Mesenchymal stem cell (in vitro differentiated cells and primary cell): ENCODE measurements at regions not wholly inside any gene's neighbourhood (a gene's known extent, or its start where the extent isn't known, plus 50 kb on each side); places are given as distances from the start of the nearest gene placed in this dataset.

Experiments used
- DNase-seq: peaks from one replicate; pipeline ENCODE4 v3.0.0-alpha.2; 2013
- H2AFZ ChIP-seq: one replicate; pipeline ENCODE4 v1.6.1; 2013; ENCODE audit warnings: low read depth, mild to moderate bottlenecking, control low read depth, inconsistent platforms, low read length, moderate library complexity
- H2AK5ac ChIP-seq: 2 replicates; pipeline ENCODE4 v1.6.1; 2013; ENCODE audit warnings: low read length, moderate library complexity, mild to moderate bottlenecking, inconsistent platforms; ENCODE audit not compliant: severe bottlenecking
- H2BK120ac ChIP-seq: one replicate; pipeline ENCODE4 v1.6.1; 2013; ENCODE audit warnings: low read depth, mild to moderate bottlenecking, inconsistent platforms, low read length, moderate library complexity
- H2BK12ac ChIP-seq, 2 experiments: one replicate each; pipeline ENCODE4 v1.6.1; 2013; ENCODE audit warnings: inconsistent platforms in 2 of 2, low read length in 2 of 2, mild to moderate bottlenecking in 2 of 2, moderate library complexity in 2 of 2, control low read depth in 1 of 2
- H2BK15ac ChIP-seq: one replicate; pipeline ENCODE4 v1.6.1; 2013; ENCODE audit warnings: mild to moderate bottlenecking, low read depth, inconsistent platforms; ENCODE audit not compliant: poor library complexity, severe bottlenecking
- H2BK5ac ChIP-seq: 2 replicates; pipeline ENCODE4 v1.6.1; 2013; ENCODE audit warnings: low read depth, mild to moderate bottlenecking, low read length, control low read depth, inconsistent platforms; ENCODE audit not compliant: poor library complexity, severe bottlenecking
- H3K14ac ChIP-seq, 2 experiments: one replicate each; pipeline ENCODE4 v1.6.1; 2013; ENCODE audit warnings: inconsistent platforms in 2 of 2, low read length in 2 of 2, control low read depth in 1 of 2, mild to moderate bottlenecking in 1 of 2, moderate library complexity in 1 of 2
- H3K18ac ChIP-seq, 2 experiments: one replicate each; pipeline ENCODE4 v1.6.1; 2013; ENCODE audit warnings: inconsistent platforms in 2 of 2, low read length in 2 of 2, control low read depth in 1 of 2, low read depth in 1 of 2, mild to moderate bottlenecking in 1 of 2
- H3K23ac ChIP-seq, 2 experiments: one replicate each; pipeline ENCODE4 v1.6.1; 2013; ENCODE audit warnings: inconsistent platforms in 2 of 2, low read length in 2 of 2, mild to moderate bottlenecking in 2 of 2, moderate library complexity in 2 of 2, control low read depth in 1 of 2
- H3K27ac ChIP-seq: 2 replicates; pipeline ENCODE4 v1.5.1; 2013; ENCODE audit warnings: mild to moderate bottlenecking, moderate library complexity, low read length, control low read depth, inconsistent platforms; ENCODE audit not compliant: poor library complexity, severe bottlenecking
- H3K27me3 ChIP-seq, 2 experiments: 2 replicates each; pipeline versions ENCODE4 v1.6.1 to v1.7.0; 2013; ENCODE audit warnings: low read length in 2 of 2, mild to moderate bottlenecking in 2 of 2, moderate library complexity in 2 of 2, control low read depth in 1 of 2, inconsistent platforms in 1 of 2; ENCODE audit not compliant: control insufficient read depth in 1 of 2, insufficient read depth in 1 of 2
- H3K36me3 ChIP-seq, 2 experiments: 2 replicates each; pipeline versions ENCODE4 v1.6.1 to v1.7.0; 2013; ENCODE audit warnings: low read length in 2 of 2, control low read depth in 1 of 2, inconsistent platforms in 1 of 2, low read depth in 1 of 2, mild to moderate bottlenecking in 1 of 2; ENCODE audit not compliant: insufficient read depth in 2 of 2, control insufficient read depth in 1 of 2
- H3K4ac ChIP-seq, 2 experiments: one replicate each; pipeline ENCODE4 v1.6.1; 2013; ENCODE audit warnings: inconsistent platforms in 2 of 2, low read length in 2 of 2, mild to moderate bottlenecking in 2 of 2, moderate library complexity in 2 of 2, control low read depth in 1 of 2, low read depth in 1 of 2
- H3K4me1 ChIP-seq: 2 replicates; pipeline ENCODE4 v1.6.1; 2013; ENCODE audit warnings: low read depth, low read length, control low read depth; ENCODE audit not compliant: control insufficient read depth, insufficient read depth
- H3K4me2 ChIP-seq: 2 replicates; pipeline ENCODE4 v1.6.1; 2013; ENCODE audit warnings: low read length, mild to moderate bottlenecking, inconsistent platforms; ENCODE audit not compliant: poor library complexity, severe bottlenecking
- H3K4me3 ChIP-seq, 2 experiments: 2 replicates each; pipeline versions ENCODE4 v1.5.1 to v1.7.0; 2013; ENCODE audit warnings: low read length in 2 of 2, mild to moderate bottlenecking in 2 of 2, control low read depth in 1 of 2, low read depth in 1 of 2; ENCODE audit not compliant: insufficient read depth in 1 of 2
- H3K79me1 ChIP-seq: replicated peaks from 2 replicates; pipeline ENCODE4 v1.6.1; 2013; ENCODE audit warnings: mild to moderate bottlenecking, control low read depth, low read length, inconsistent platforms; ENCODE audit not compliant: poor library complexity, severe bottlenecking
- H3K9ac ChIP-seq: 2 replicates; pipeline ENCODE4 v1.7.0; 2013; ENCODE audit warnings: mild to moderate bottlenecking, low read length, moderate library complexity
- H3K9me3 ChIP-seq: 2 replicates; pipeline ENCODE4 v1.7.0; 2013; ENCODE audit warnings: mild to moderate bottlenecking, low read length; ENCODE audit not compliant: control insufficient read depth
- H4K8ac ChIP-seq: one replicate; pipeline ENCODE4 v1.6.1; 2013; ENCODE audit warnings: inconsistent platforms, mild to moderate bottlenecking, low read length, moderate library complexity
- H4K91ac ChIP-seq: one replicate; pipeline ENCODE4 v1.6.1; 2013; ENCODE audit warnings: mild to moderate bottlenecking, low read length, inconsistent platforms
- whole genome bisulfite sequencing: methylation state at CpG from one replicate; pipeline ENCODE4 v1.1.7; 2013; ENCODE audit warnings: mixed read lengths; 5-methylcytosine and 5-hydroxymethylcytosine counted together

DNA sequence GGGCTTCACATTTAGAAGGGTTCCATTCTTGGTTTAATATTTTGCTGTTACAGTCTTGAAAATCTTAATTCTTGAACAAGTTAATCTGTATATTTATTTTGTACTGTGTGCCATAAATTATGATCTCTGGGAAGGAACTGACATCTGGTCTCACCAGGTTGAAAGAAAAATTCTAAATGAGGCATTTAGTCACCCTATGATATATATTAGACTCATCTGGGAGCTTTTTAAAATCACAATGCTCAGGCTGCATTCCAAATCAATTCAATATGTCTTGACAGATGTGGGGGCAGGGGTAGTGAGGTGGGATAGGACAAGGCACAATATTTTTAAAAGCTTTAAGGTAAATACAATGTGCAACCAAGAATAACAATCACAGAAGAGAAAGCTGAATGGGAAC is 569.2 kb downstream of the PRR16 start:
- no peak overlapping the region for H2AK5ac ChIP-seq
- no peak overlapping the region for H3K4me2 ChIP-seq
- H3K9me3 ChIP-seq, result no peaks in the 10 kb centered on the region
- H2AFZ ChIP-seq, result no peak overlapping the region
- no peak overlapping the region for H2BK120ac ChIP-seq
- no peaks in the 10 kb centered on the region for H3K79me1 ChIP-seq
- no peaks in the 10 kb centered on the region for H3K36me3 ChIP-seq
- no peak overlapping the region for H4K8ac ChIP-seq
- no peak overlapping the region for H2BK12ac ChIP-seq
- no peak overlapping the region for H3K18ac ChIP-seq
- no peaks in the 10 kb centered on the region for H3K27me3 ChIP-seq
- H3K27ac ChIP-seq, result no peak overlapping the region
- no peak overlapping the region for H2BK15ac ChIP-seq
- H3K14ac ChIP-seq, result no peak overlapping the region
- no peak overlapping the region for H3K4ac ChIP-seq
- no peak for DNase-seq
- H3K23ac ChIP-seq, result no peak overlapping the region
- H3K4me3 ChIP-seq, result no peak overlapping the region
- H3K9ac ChIP-seq, result no peak overlapping the region
- H3K4me1 ChIP-seq, result no peaks in the 10 kb centered on the region
- H2BK5ac ChIP-seq, result no peak overlapping the region
- no peak overlapping the region for H4K91ac ChIP-seq

DNA sequence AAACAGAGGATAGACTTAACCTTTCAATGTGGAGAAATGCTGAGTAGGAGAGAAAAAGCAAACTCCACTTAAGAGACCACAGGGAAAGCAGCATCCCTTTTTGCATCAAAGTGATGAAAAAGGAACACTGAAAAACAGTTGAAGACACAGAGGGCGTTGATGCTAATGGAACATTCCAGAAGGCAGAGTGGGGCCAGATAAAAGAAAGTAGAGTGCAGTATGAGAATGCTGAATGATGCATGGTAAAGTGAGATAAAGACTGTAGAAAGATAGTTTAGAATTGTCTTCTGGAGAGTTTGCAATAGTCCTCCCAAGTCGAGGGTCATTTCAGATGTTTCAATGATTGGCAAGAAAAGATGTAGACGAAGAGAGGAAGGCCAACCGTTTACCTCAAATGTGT is 574.3 kb downstream of the PRR16 start:
- H2AFZ ChIP-seq, result no peak overlapping the region
- no peak overlapping the region for H2BK12ac ChIP-seq
- no peaks in the 10 kb centered on the region for H3K4me1 ChIP-seq
- H3K9me3 ChIP-seq, result no peaks in the 10 kb centered on the region
- H3K4me2 ChIP-seq, result no peak overlapping the region
- no peaks in the 10 kb centered on the region for H3K36me3 ChIP-seq
- no peak overlapping the region for H3K27ac ChIP-seq
- H3K23ac ChIP-seq, result no peak overlapping the region
- no peak overlapping the region for H3K9ac ChIP-seq
- no peak overlapping the region for H4K8ac ChIP-seq
- no peak overlapping the region for H3K4ac ChIP-seq
- no peak overlapping the region for H3K14ac ChIP-seq
- H2BK15ac ChIP-seq, result no peak overlapping the region
- no peak overlapping the region for H2BK5ac ChIP-seq
- H3K79me1 ChIP-seq, result no peaks in the 10 kb centered on the region
- H2BK120ac ChIP-seq, result no peak overlapping the region
- H3K27me3 ChIP-seq, result no peaks in the 10 kb centered on the region
- no peak for DNase-seq
- no peak overlapping the region for H4K91ac ChIP-seq
- H3K4me3 ChIP-seq, result no peak overlapping the region
- no peak overlapping the region for H3K18ac ChIP-seq
- 57% methylated on average over 4 of the region's 4 CpGs for WGBS
- no peak overlapping the region for H2AK5ac ChIP-seq

DNA sequence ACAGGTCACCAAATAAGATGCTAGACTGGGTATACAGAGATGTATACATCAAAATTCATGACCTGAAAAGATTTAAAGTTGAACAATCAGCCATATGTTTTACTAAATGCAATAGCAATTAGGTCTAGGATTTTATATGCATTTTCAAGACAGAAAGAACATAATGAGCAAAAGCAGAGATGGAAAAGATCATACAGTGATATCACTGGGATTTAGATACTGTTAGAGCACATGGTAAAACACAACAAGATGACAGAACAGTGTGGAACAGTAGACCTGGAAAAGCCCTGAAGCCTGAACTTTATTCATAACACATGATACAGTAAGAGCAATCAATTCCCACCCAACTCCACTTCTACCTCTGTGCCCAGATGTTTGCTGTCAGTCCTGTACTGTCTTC is 585.9 kb downstream of the PRR16 start:
- H4K91ac ChIP-seq, result no peak overlapping the region
- no peak overlapping the region for H2BK15ac ChIP-seq
- no peak overlapping the region for H2BK5ac ChIP-seq
- H3K23ac ChIP-seq, result no peak overlapping the region
- H2BK120ac ChIP-seq, result no peak overlapping the region
- H3K4ac ChIP-seq, result no peak overlapping the region
- H3K27me3 ChIP-seq, result no peaks in the 10 kb centered on the region
- no peak overlapping the region for H3K18ac ChIP-seq
- no peaks in the 10 kb centered on the region for H3K9me3 ChIP-seq
- H3K27ac ChIP-seq, result no peak overlapping the region
- no peak overlapping the region for H2BK12ac ChIP-seq
- H3K4me2 ChIP-seq, result no peak overlapping the region
- no peaks in the 10 kb centered on the region for H3K79me1 ChIP-seq
- H3K36me3 ChIP-seq, result no peaks in the 10 kb centered on the region
- no peak overlapping the region for H4K8ac ChIP-seq
- no peak overlapping the region for H3K14ac ChIP-seq
- H3K9ac ChIP-seq, result no peak overlapping the region
- H2AK5ac ChIP-seq, result no peak overlapping the region
- H3K4me3 ChIP-seq, result no peak overlapping the region
- no peak overlapping the region for H2AFZ ChIP-seq
- DNase-seq, result no peak
- H3K4me1 ChIP-seq, result no peaks in the 10 kb centered on the region

GRCh38 chr5:121053055-121053985 is 589.2 kb downstream of the PRR16 start:
- H3K27ac ChIP-seq, result no peak overlapping the region
- no peak overlapping the region for H2BK12ac ChIP-seq
- DNase-seq, result peak; percentile 40
- no peak overlapping the region for H3K23ac ChIP-seq
- H3K9me3 ChIP-seq, result no peaks in the 10 kb centered on the region
- 63% methylated on average over 3 of the region's 5 CpGs for WGBS
- H2BK120ac ChIP-seq, result no peak overlapping the region
- no peak overlapping the region for H2AK5ac ChIP-seq
- H3K14ac ChIP-seq, result no peak overlapping the region
- H3K79me1 ChIP-seq, result no peaks in the 10 kb centered on the region
- no peaks in the 10 kb centered on the region for H3K4me1 ChIP-seq
- H2AFZ ChIP-seq, result no peak overlapping the region
- H3K4me2 ChIP-seq, result no peak overlapping the region
- no peak overlapping the region for H3K9ac ChIP-seq
- H2BK5ac ChIP-seq, result no peak overlapping the region
- H3K4ac ChIP-seq, result no peak overlapping the region
- no peak overlapping the region for H3K4me3 ChIP-seq
- peak overlapping the region in 1 of 2 experiments; percentile 28 for H3K18ac ChIP-seq
- H4K8ac ChIP-seq, result no peak overlapping the region
- no peak overlapping the region for H4K91ac ChIP-seq
- no peaks in the 10 kb centered on the region for H3K36me3 ChIP-seq
- H2BK15ac ChIP-seq, result no peak overlapping the region
- no peaks in the 10 kb centered on the region for H3K27me3 ChIP-seq
